DND-41 (cell line): ENCODE measurements at regions not wholly inside any gene's neighbourhood (a gene's known extent, or its start where the extent isn't known, plus 50 kb on each side); places are given as distances from the start of the nearest gene placed in this dataset.

Source experiments
- ATAC-seq: fragments of 200-7000 bp; cut with Tn5 transposase; 3 replicates; pipeline ENCODE4 v1.9.1; 2021; ENCODE audit warnings: low read depth; ENCODE audit not compliant: insufficient read depth
- DNase-seq: peaks from one replicate; pipeline ENCODE4 v3.0.0-alpha.2; 2020
- H2AFZ ChIP-seq: 2 replicates; pipeline ENCODE4 v1.6.0; 2012; ENCODE audit warnings: low read depth, low read length
- H3K27ac ChIP-seq: 2 replicates; pipeline ENCODE4 v1.5.1; 2012; ENCODE audit warnings: low read length, inconsistent platforms
- H3K27me3 ChIP-seq: fragments of 200-600 bp; sonication (generic); 2 replicates; pipeline ENCODE4 v1.6.0; 2012; ENCODE audit warnings: low read length, mild to moderate bottlenecking, inconsistent platforms; ENCODE audit not compliant: insufficient read depth, poor library complexity
- H3K36me3 ChIP-seq: 2 replicates; pipeline ENCODE4 v1.5.1; 2012; ENCODE audit warnings: low read length, inconsistent platforms; ENCODE audit not compliant: insufficient read depth
- H3K4me1 ChIP-seq: 2 replicates; pipeline ENCODE4 v1.5.1; 2012; ENCODE audit warnings: mild to moderate bottlenecking, low read length; ENCODE audit not compliant: insufficient read depth
- H3K4me2 ChIP-seq: 2 replicates; pipeline ENCODE4 v1.6.0; 2012; ENCODE audit warnings: mild to moderate bottlenecking, moderate library complexity, low read length, inconsistent platforms; ENCODE audit not compliant: insufficient read depth
- H3K4me3 ChIP-seq, 2 experiments: fragments of 200-600 bp in 1 of 2; shearing (Covaris generic) in 1 of 2; 2 replicates each; pipeline ENCODE4 v1.5.1; 2012 to 2016; ENCODE audit warnings: inconsistent platforms in 2 of 2, low read length in 2 of 2, mild to moderate bottlenecking in 2 of 2, low read depth in 1 of 2, moderate library complexity in 1 of 2
- H3K79me2 ChIP-seq: 2 replicates; pipeline ENCODE4 v1.6.0; 2012; ENCODE audit warnings: low read length, inconsistent platforms; ENCODE audit not compliant: insufficient read depth
- H3K9ac ChIP-seq: 2 replicates; pipeline ENCODE4 v1.6.0; 2012; ENCODE audit warnings: low read depth, mild to moderate bottlenecking, inconsistent platforms, low read length, moderate library complexity
- H3K9me3 ChIP-seq: 2 replicates; pipeline ENCODE4 v1.5.1; 2012; ENCODE audit warnings: low read length, moderate library complexity, mild to moderate bottlenecking, inconsistent platforms; ENCODE audit not compliant: insufficient read depth, severe bottlenecking
- H4K20me1 ChIP-seq: 2 replicates; pipeline ENCODE4 v1.6.0; 2012; ENCODE audit warnings: low read length; ENCODE audit not compliant: insufficient read depth
- CTCF ChIP-seq: IDR thresholded peaks from 2 replicates; pipeline ENCODE4 v1.5.1; 2012; ENCODE audit warnings: borderline replicate concordance, low read length, moderate library complexity, mild to moderate bottlenecking; ENCODE audit not compliant: poor library complexity, severe bottlenecking; ENCODE audit errors: extremely low read depth
- EZH2 ChIP-seq: IDR thresholded peaks from 3 replicates; pipeline ENCODE4 v1.6.1; 2012; ENCODE audit warnings: borderline replicate concordance, low read depth, mild to moderate bottlenecking, moderate library complexity, low read length, inconsistent platforms; ENCODE audit not compliant: severe bottlenecking

- H3K4me3 ChIP-seq = no peak overlapping the region
- TF ChIP-seq EZH2 (no peak), CTCF (no peak)
- no peaks in the 10 kb centered on the region for H3K79me2 ChIP-seq
- H3K4me2 ChIP-seq = no peak overlapping the region
- H3K27me3 ChIP-seq = no peaks in the 10 kb centered on the region
- H3K9ac ChIP-seq = no peak overlapping the region
- DNase-seq = no peak
- H3K27ac ChIP-seq = no peak overlapping the region
- no peaks in the 10 kb centered on the region for H3K36me3 ChIP-seq
- H4K20me1 ChIP-seq = no peaks in the 10 kb centered on the region
- H3K4me1 ChIP-seq = no peaks in the 10 kb centered on the region
- no peaks in the 10 kb centered on the region for H3K9me3 ChIP-seq
- ATAC-seq = no peak
- no peak overlapping the region for H2AFZ ChIP-seq
Measured at GRCh38 chr7:112963634-112964033, 123.0 kb downstream of the GPR85 start.

- Histone ChIP-seq H4K20me1 (no peaks in the 10 kb centered on the region), H3K27me3 (no peaks in the 10 kb centered on the region), H3K27ac (no peak overlapping the region), H3K9ac (no peak overlapping the region), H3K9me3 (no peaks in the 10 kb centered on the region), H2AFZ (no peak overlapping the region), H3K4me2 (no peak overlapping the region), H3K4me3 (no peak overlapping the region), H3K4me1 (no peaks in the 10 kb centered on the region), H3K79me2 (no peaks in the 10 kb centered on the region), H3K36me3 (no peaks in the 10 kb centered on the region)
- ATAC-seq (no peak), DNase-seq (no peak)
- no peak for TF ChIP-seq CTCF
- TF ChIP-seq EZH2 = no peak
Measured at GRCh38 chr7:112962815-112963214, 123.8 kb downstream of the GPR85 start.

- ATAC-seq = no peak
Measured at GRCh38 chr7:112959276-112959675, 127.4 kb downstream of the GPR85 start.

More at GRCh38 chr7:112959276-112959675, 127.4 kb downstream of the GPR85 start:
- Histone ChIP-seq H3K4me2 (no peak overlapping the region), H3K9ac (no peak overlapping the region), H2AFZ (no peak overlapping the region), H3K27me3 (no peaks in the 10 kb centered on the region), H3K79me2 (no peaks in the 10 kb centered on the region), H3K4me3 (no peak overlapping the region), H3K36me3 (no peaks in the 10 kb centered on the region), H3K9me3 (no peaks in the 10 kb centered on the region), H3K27ac (no peak overlapping the region), H4K20me1 (no peaks in the 10 kb centered on the region), H3K4me1 (no peaks in the 10 kb centered on the region)
- no peak for DNase-seq
- TF ChIP-seq CTCF (no peak), EZH2 (no peak)
